ENCODE measurements at regions not wholly inside any gene's neighbourhood (a gene's known extent, or its start where the extent isn't known, plus 50 kb on each side); places are given as distances from the start of the nearest gene placed in this dataset.

GRCh38 chr2:239671916-239672849 is 271.4 kb upstream of the HDAC4 start:
- in situ Hi-C loops (cut with MboI) = no loop called here
- Histone ChIP-seq H3K4me1 (replicated peaks in 1 of 2; ENCODE audit: control insufficient read depth in 2 of 2, insufficient read depth in 2 of 2, low read length in 2 of 2) (no peaks in the 10 kb centered on the region), H3K4me2 (ENCODE audit: insufficient read depth, low read length) (no peak overlapping the region), H4K20me1 (replicated peaks; ENCODE audit: control insufficient read depth, insufficient read depth, low read length) (no peaks in the 10 kb centered on the region), H3K79me2 (ENCODE audit: control insufficient read depth, insufficient read depth, low read length) (no peaks in the 10 kb centered on the region), H3K36me3 (ENCODE audit: control insufficient read depth, insufficient read depth, low read length) (no peaks in the 10 kb centered on the region), H3K27me3 (ENCODE audit: control insufficient read depth in 2 of 2, insufficient read depth in 2 of 2, low read length in 2 of 2) (peaks cover 0 to 43% of the 10 kb centered on the region in 2 experiments; a peak in 3 of 5 replicates), H3K27ac (ENCODE audit: extremely low read depth, low read depth, low read length) (no peak overlapping the region), H2AFZ (ENCODE audit: low read depth, low read length) (no peak overlapping the region), H3K9me1 (ENCODE audit: control insufficient read depth, insufficient read depth, low read length) (no peaks in the 10 kb centered on the region), H3K9ac (ENCODE audit: insufficient read depth in 1 of 2, low read depth in 2 of 2, low read length in 2 of 2) (no peak overlapping the region), H3K4me3 (no peak overlapping the region), H3K9me3 (replicated peaks; ENCODE audit: control insufficient read depth, insufficient read depth, low read depth, low read length) (no peaks in the 10 kb centered on the region)
- FAIRE-seq = no peak
- DNase-seq (ENCODE audit: extremely low read depth in 1 of 4, low spot score in 3 of 4) = no peak
- CTCF ChIA-PET (ENCODE audit: low intra/inter-chr PET ratio) = no interaction called here
- POLR2A ChIA-PET = no interaction called here
- ATAC-seq = no peak
- BruUV-seq (replicated peaks) = no TSS peak
- intact Hi-C loops (cut with micrococcal nuclease) = no loop called here
- WGBS (ENCODE audit: insufficient coverage, low coverage, missing lambda C conversion rate) = 5% methylated on average over 18 of the region's 18 CpGs
- TF ChIP-seq TSHZ1 (CRISPR knock-in tag; IDR thresholded peaks at IDR 0.05) (no peak), NFATC3 (IDR thresholded peaks at IDR 0.05) (no peak), TRIM24 (IDR thresholded peaks at IDR 0.05) (no peak), NR2C1 (IDR thresholded peaks at IDR 0.05) (no peak), NR2C1 (tag; IDR thresholded peaks at IDR 0.05) (no peak), TAF1 (IDR thresholded peaks at IDR 0.05; ENCODE audit: control insufficient read depth, extremely low read depth, insufficient read depth, low read length, severe bottlenecking) (no peak), SMARCA5 (IDR thresholded peaks at IDR 0.05) (no peak), ZNF277 (CRISPR knock-in tag; IDR thresholded peaks at IDR 0.05; ENCODE audit: borderline replicate concordance) (no peak), COPS2 (conservative IDR thresholded peaks at IDR 0.05) (no peak), PKNOX1 (IDR thresholded peaks at IDR 0.05) (no peak), VEZF1 (CRISPR knock-in tag; IDR thresholded peaks at IDR 0.05) (no peak), SAFB (IDR thresholded peaks at IDR 0.05; ENCODE audit: borderline replicate concordance, low read depth, low read length) (no peak), HCFC1 (IDR thresholded peaks at IDR 0.05; ENCODE audit: low read depth, low read length) (no peak), GATAD2B (IDR thresholded peaks at IDR 0.05; ENCODE audit: borderline replicate concordance) (no peak), ZNF445 (CRISPR knock-in tag; IDR thresholded peaks at IDR 0.05; ENCODE audit: low read depth) (no peak), SLC30A9 (CRISPR knock-in tag; IDR thresholded peaks at IDR 0.05) (no peak)
